Esophagus muscularis mucosa (tissue), 4 donors: ENCODE measurements at regions not wholly inside any gene's neighbourhood (a gene's known extent, or its start where the extent isn't known, plus 50 kb on each side); places are given as distances from the start of the nearest gene placed in this dataset.

ENCODE experiments used
- DNase-seq: peaks from one replicate; pipeline ENCODE4 v3.0.0-alpha.2; 2017; ENCODE audit errors: extremely low spot score
- H3K27ac ChIP-seq, 4 donors: fragments of 200-600 bp; sonication (generic); replicated peaks in 1 of 4; 1 replicate in 3 of 4; 2 replicates in 1 of 4; pipeline ENCODE4 v1.5.1; 2016 to 2019; ENCODE audit warnings: mild to moderate bottlenecking in 1 of 4
- H3K27me3 ChIP-seq, 4 donors: fragments of 200-600 bp; sonication (generic); one replicate each; pipeline versions ENCODE4 v1.5.1 to v1.6.0; 2016 to 2019
- H3K36me3 ChIP-seq, 4 donors: fragments of 200-600 bp; sonication (generic); one replicate each; pipeline ENCODE4 v1.5.1; 2016 to 2019
- H3K4me1 ChIP-seq, 4 donors: fragments of 200-600 bp; sonication (generic); one replicate each; pipeline ENCODE4 v1.5.1; 2016 to 2019
- H3K4me3 ChIP-seq, 4 donors: fragments of 200-600 bp; sonication (generic); 1 replicate in 2 of 4; 2 replicates in 2 of 4; pipeline ENCODE4 v1.5.1; 2016 to 2019; ENCODE audit warnings: mild to moderate bottlenecking in 4 of 4, moderate library complexity in 1 of 4
- H3K9me3 ChIP-seq, 4 donors: fragments of 200-600 bp; sonication (generic); 1 replicate in 3 of 4; 2 replicates in 1 of 4; pipeline ENCODE4 v1.5.1; 2016 to 2019
- EP300 ChIP-seq: sonication (generic); formaldehyde crosslinking; IDR thresholded peaks from one replicate; pipeline ENCODE4 v1.6.1; 2017; ENCODE audit warnings: antibody characterized with exemption
- POLR2A ChIP-seq: fragments of 450-650 bp; IDR thresholded peaks from one replicate; pipeline ENCODE4 v1.6.1; 2017; ENCODE audit warnings: antibody characterized with exemption, moderate library complexity, mild to moderate bottlenecking, low read depth
- POLR2AphosphoS5 ChIP-seq, 2 donors: sonication (generic); formaldehyde crosslinking; IDR thresholded peaks; one replicate each; pipeline ENCODE4 v1.6.1; 2017; ENCODE audit warnings: antibody characterized with exemption in 2 of 2
- WGBS: methylation state at CpG from one replicate; pipeline ENCODE4 v1.1.5; 2018; 5-methylcytosine and 5-hydroxymethylcytosine counted together
- intact Hi-C: fragments of 100-400 bp; cut with DNase I; formaldehyde crosslinking; loops from one replicate; pipeline ENCODE4 v1.15.1; 2023
- TF ChIP-seq, protein P1 (sequence below), 3 experiments: fragments of 200-600 bp in 2 of 3; fragments of 450-650 bp in 1 of 3; sonication (generic) in 2 of 3; IDR thresholded peaks; one replicate each; pipeline ENCODE4 v1.5.1; 2017 to 2019; ENCODE audit warnings: antibody characterized with exemption in 3 of 3, mild to moderate bottlenecking in 2 of 3, moderate library complexity in 1 of 3

DNA sequence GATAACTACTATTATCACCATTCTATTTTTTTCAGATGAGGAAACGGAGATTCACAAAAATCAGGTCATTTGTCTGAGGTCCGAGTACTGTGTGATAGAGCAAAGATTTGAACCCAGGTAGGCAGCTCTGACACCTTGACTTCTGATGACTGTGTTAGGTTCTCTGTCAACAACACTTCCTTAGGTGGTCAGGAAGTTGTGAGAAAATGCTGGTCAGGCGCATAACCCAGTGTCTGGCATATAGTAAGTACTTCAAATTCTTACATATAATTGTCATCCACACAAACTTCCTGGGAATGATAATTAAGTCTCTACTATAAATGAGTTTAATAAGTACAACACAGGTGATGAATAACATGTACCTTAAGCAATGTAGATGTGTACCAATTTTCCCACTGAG, 381.5 kb downstream of the NEBL start:
- TF ChIP-seq EP300 (no peak), POLR2A (no peak), POLR2AphosphoS5 (IDR thresholded peaks at IDR 0.05) (no peak)
- TF ChIP-seq, protein P1, sequence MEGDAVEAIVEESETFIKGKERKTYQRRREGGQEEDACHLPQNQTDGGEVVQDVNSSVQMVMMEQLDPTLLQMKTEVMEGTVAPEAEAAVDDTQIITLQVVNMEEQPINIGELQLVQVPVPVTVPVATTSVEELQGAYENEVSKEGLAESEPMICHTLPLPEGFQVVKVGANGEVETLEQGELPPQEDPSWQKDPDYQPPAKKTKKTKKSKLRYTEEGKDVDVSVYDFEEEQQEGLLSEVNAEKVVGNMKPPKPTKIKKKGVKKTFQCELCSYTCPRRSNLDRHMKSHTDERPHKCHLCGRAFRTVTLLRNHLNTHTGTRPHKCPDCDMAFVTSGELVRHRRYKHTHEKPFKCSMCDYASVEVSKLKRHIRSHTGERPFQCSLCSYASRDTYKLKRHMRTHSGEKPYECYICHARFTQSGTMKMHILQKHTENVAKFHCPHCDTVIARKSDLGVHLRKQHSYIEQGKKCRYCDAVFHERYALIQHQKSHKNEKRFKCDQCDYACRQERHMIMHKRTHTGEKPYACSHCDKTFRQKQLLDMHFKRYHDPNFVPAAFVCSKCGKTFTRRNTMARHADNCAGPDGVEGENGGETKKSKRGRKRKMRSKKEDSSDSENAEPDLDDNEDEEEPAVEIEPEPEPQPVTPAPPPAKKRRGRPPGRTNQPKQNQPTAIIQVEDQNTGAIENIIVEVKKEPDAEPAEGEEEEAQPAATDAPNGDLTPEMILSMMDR (IDR thresholded peaks at IDR 0.05), result no peak

DNA sequence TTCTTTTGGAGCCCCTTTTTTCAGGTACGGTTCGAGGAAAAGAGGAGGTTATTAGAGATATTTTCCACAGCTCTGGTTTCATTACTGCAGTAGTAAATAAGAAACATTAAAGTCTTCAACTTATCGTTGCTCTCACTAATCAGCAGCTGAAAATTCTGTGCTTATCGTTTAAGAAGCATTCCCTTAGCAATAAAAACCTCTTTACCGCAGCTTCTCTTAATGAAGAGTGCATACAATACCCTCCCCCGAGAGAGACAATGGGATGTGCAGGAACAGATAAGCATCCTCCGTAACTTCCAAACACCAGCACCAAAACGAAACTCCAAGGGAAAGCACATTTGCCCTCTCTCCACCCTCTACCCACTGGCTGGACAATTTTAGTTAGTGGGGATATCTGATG, 384.5 kb downstream of the NEBL start:
- TF ChIP-seq POLR2A (no peak), POLR2AphosphoS5 (IDR thresholded peaks at IDR 0.05) (no peak), EP300 (no peak)
- TF ChIP-seq, protein P1 (IDR thresholded peaks at IDR 0.05), result no peak
- no peaks in the 10 kb centered on the region for H3K4me1 ChIP-seq
- 88% methylated on average over 8 of the region's 8 CpGs for WGBS

More for the DNA sequence above, 381.5 kb downstream of the NEBL start:
- no peaks in the 10 kb centered on the region for H3K9me3 ChIP-seq
- intact Hi-C loops, result no loop called here
- no peak overlapping the region for H3K4me3 ChIP-seq
- H3K27me3 ChIP-seq, result no peaks in the 10 kb centered on the region
- H3K4me1 ChIP-seq, result no peaks in the 10 kb centered on the region
- H3K36me3 ChIP-seq, result no peaks in the 10 kb centered on the region
- H3K27ac ChIP-seq, result no peak overlapping the region
- DNase-seq, result no peak
- 83% methylated on average over 3 of the region's 3 CpGs for WGBS

DNA sequence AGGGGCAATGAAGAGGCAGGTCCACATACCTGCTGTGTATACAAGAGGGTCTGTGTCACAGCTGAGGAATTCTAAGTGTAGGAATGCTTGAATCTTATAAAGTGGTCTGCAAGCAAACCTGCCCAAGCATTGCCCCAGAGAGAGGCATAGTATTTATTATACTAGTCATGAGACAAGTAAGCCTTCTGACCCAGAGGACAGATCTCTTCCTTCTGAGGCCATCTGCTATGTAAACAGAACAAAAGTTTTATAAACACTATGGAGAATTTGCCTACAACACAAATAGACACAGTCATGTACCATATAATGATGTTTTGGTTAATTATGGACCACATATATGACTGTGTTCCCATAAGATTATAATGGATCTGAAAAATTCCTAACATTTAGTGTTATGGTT, 388.2 kb downstream of the NEBL start:
- no peaks in the 10 kb centered on the region for H3K27me3 ChIP-seq
- no peak overlapping the region for H3K4me3 ChIP-seq
- TF ChIP-seq EP300 (no peak), POLR2AphosphoS5 (IDR thresholded peaks at IDR 0.05) (no peak), POLR2A (no peak)
- TF ChIP-seq, protein P1 (IDR thresholded peaks at IDR 0.05), result no peak
- H3K4me1 ChIP-seq, result no peaks in the 10 kb centered on the region
- peaks cover 0 to 5% (median 0%) of the 10 kb centered on the region in 4 donors for H3K9me3 ChIP-seq
- no peak for DNase-seq
- no peaks in the 10 kb centered on the region for H3K36me3 ChIP-seq
- intact Hi-C loops, result no loop called here
- no peak overlapping the region for H3K27ac ChIP-seq

More for the DNA sequence above, 384.5 kb downstream of the NEBL start:
- H3K9me3 ChIP-seq, result peaks cover 0 to 5% (median 0%) of the 10 kb centered on the region in 4 donors
- intact Hi-C loops, result no loop called here
- no peak overlapping the region for H3K4me3 ChIP-seq
- no peaks in the 10 kb centered on the region for H3K36me3 ChIP-seq
- DNase-seq, result no peak
- H3K27me3 ChIP-seq, result no peaks in the 10 kb centered on the region
- H3K27ac ChIP-seq, result no peak overlapping the region

DNA sequence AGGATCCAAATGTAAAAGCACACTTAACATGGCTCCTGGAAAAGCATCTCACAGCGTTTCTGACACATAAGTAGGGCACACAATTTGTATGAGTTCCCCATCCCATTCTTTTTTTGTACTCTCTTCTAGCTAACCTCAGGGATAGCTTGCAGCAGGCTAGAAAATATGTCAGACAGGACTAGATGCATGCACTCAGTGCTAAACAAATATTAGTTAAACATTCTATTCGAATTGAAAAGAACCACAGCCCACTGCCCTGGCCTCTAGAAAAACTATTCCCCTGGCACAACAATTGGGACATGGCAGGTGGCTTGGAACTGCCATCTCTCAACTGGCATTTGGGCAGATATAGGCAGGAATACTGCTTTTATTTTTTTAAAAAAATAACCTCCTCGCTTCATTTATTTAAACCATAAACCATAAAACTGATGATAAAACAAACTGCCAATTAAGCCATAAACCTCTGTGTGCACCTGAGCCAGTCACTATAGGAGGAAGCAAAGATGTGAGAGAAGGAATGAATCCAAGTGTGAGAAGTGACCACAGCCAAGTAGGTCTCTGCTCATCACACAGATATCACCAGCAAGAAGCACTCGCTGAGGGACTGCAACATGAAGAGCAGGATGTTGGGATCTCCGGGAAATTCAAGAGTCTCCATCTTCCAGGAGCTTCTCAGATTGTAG, 394.1 kb downstream of the NEBL start:
- Histone ChIP-seq H3K4me1 (no peaks in the 10 kb centered on the region), H3K36me3 (no peaks in the 10 kb centered on the region), H3K4me3 (no peak overlapping the region), H3K27me3 (no peaks in the 10 kb centered on the region), H3K27ac (no peak overlapping the region), H3K9me3 (no peaks in the 10 kb centered on the region)
- intact Hi-C loops, result no loop called here
- WGBS, result 79% methylated on average over 5 of the region's 5 CpGs
- DNase-seq, result no peak
- TF ChIP-seq POLR2AphosphoS5 (IDR thresholded peaks at IDR 0.05), result no peak
- no peak for TF ChIP-seq EP300
- TF ChIP-seq POLR2A, result no peak
- TF ChIP-seq, protein P1 (IDR thresholded peaks at IDR 0.05), result no peak

DNA sequence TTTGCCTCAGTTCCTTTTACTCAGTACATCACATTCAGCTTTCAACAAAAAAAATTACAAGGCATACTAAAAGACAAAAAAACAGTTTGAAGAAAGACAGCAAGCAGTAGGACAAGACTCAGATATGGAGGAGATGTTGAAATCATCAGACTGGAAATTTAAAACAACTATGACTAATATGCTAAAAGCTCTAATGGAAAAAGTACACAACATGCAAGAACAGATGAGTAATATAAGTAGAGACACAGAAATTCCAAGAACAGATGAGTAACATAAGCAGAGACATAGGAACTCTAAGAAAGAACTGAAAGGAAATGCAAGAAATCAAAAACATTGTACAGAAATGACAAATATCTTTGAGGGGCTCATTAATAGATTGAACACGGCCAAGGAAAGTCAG, 402.6 kb downstream of the NEBL start:
- Histone ChIP-seq H3K9me3 (peaks cover 0 to 10% (median 4%) of the 10 kb centered on the region in 4 donors), H3K27ac (no peak overlapping the region), H3K36me3 (no peaks in the 10 kb centered on the region), H3K27me3 (no peaks in the 10 kb centered on the region), H3K4me1 (no peaks in the 10 kb centered on the region), H3K4me3 (no peak overlapping the region)
- TF ChIP-seq EP300, result no peak
- no peak for TF ChIP-seq POLR2A
- TF ChIP-seq POLR2AphosphoS5 (IDR thresholded peaks at IDR 0.05), result no peak
- TF ChIP-seq, protein P1 (IDR thresholded peaks at IDR 0.05), result no peak
- WGBS, result 72% methylated on average over 1 of the region's 1 CpG
- no peak for DNase-seq
- intact Hi-C loops, result no loop called here
